ENCODE measurements at regions not wholly inside any gene's neighbourhood (a gene's known extent, or its start where the extent isn't known, plus 50 kb on each side); places are given as distances from the start of the nearest gene placed in this dataset.

GRCh38 chr16:9594047-9594446, 502.6 kb downstream of the HAPSTR1 start:
- no peaks in the 10 kb centered on the region for H3K79me2 ChIP-seq (ENCODE audit: control insufficient read depth, insufficient read depth, low read length, poor library complexity)
- H3K27me3 ChIP-seq (ENCODE audit: insufficient read depth, low read length): no peaks in the 10 kb centered on the region
- H3K4me1 ChIP-seq (ENCODE audit: control insufficient read depth in 1 of 2, insufficient read depth in 2 of 2, low read length in 2 of 2): peaks cover 9 to 10% of the 10 kb centered on the region in 2 experiments
- no CpG with 5 or more reads among the region's 2 CpGs for WGBS (ENCODE audit: extremely low coverage, insufficient coverage, insufficient read length)
- no peak overlapping the region for H4K8ac ChIP-seq (ENCODE audit: low read depth, low read length)
- DNase-seq: no peak
- H3K23ac ChIP-seq (ENCODE audit: low read length): no peak overlapping the region
- no peak overlapping the region for H3K9ac ChIP-seq (ENCODE audit: low read length)
- H3K4me3 ChIP-seq (ENCODE audit: low read depth, low read length): no peak overlapping the region
- no peak overlapping the region for H2BK120ac ChIP-seq (ENCODE audit: insufficient read depth, low read length, poor library complexity)
- no peak overlapping the region for H2BK5ac ChIP-seq (ENCODE audit: low read depth, low read length, poor library complexity)
- no peak overlapping the region for H4K91ac ChIP-seq (ENCODE audit: low read depth, low read length)
- H3K4ac ChIP-seq (ENCODE audit: low read depth, low read length): no peak overlapping the region
- H2AK5ac ChIP-seq (ENCODE audit: low read length): no peak overlapping the region
- no peaks in the 10 kb centered on the region for H3K36me3 ChIP-seq (ENCODE audit: control insufficient read depth in 1 of 2, insufficient read depth in 2 of 2, low read length in 2 of 2)
- H3K18ac ChIP-seq (ENCODE audit: low read length): no peak overlapping the region
- H2BK12ac ChIP-seq (ENCODE audit: low read length): no peak overlapping the region
- no peak overlapping the region for H3K14ac ChIP-seq (ENCODE audit: low read length)
- peaks cover 8% of the 10 kb centered on the region for H3K79me1 ChIP-seq (ENCODE audit: low read length)
- H3K4me2 ChIP-seq (ENCODE audit: low read length): no peak overlapping the region
- H2AFZ ChIP-seq (ENCODE audit: insufficient read depth, low read length, poor library complexity): no peak overlapping the region
- no peak overlapping the region for H3K27ac ChIP-seq (ENCODE audit: low read depth, low read length)
- H4K12ac ChIP-seq (ENCODE audit: low read depth, low read length): no peak overlapping the region
- no peaks in the 10 kb centered on the region for H3K9me3 ChIP-seq (ENCODE audit: insufficient read depth, low read depth, low read length)

GRCh38 chr16:9594946-9595345, 503.5 kb downstream of the HAPSTR1 start:
- H3K9ac ChIP-seq (ENCODE audit: low read length): no peak overlapping the region
- peak overlapping the region; percentile 55 for H3K27ac ChIP-seq (ENCODE audit: low read depth, low read length)
- no peak overlapping the region for H2AK5ac ChIP-seq (ENCODE audit: low read length)
- DNase-seq: peak in 1 of 2 donors; percentile 86
- no peak overlapping the region for H2AFZ ChIP-seq (ENCODE audit: insufficient read depth, low read length, poor library complexity)
- no peak overlapping the region for H2BK120ac ChIP-seq (ENCODE audit: insufficient read depth, low read length, poor library complexity)
- H4K8ac ChIP-seq (ENCODE audit: low read depth, low read length): no peak overlapping the region
- peak overlapping the region; percentile 51 for H2BK5ac ChIP-seq (ENCODE audit: low read depth, low read length, poor library complexity)
- H4K12ac ChIP-seq (ENCODE audit: low read depth, low read length): no peak overlapping the region
- no peak overlapping the region for H4K91ac ChIP-seq (ENCODE audit: low read depth, low read length)
- no peak overlapping the region for H3K14ac ChIP-seq (ENCODE audit: low read length)
- H2BK12ac ChIP-seq (ENCODE audit: low read length): no peak overlapping the region
- H3K79me2 ChIP-seq (ENCODE audit: control insufficient read depth, insufficient read depth, low read length, poor library complexity): no peaks in the 10 kb centered on the region
- WGBS (ENCODE audit: extremely low coverage, insufficient coverage, insufficient read length): no CpG with 5 or more reads among the region's 2 CpGs
- H3K4me2 ChIP-seq (ENCODE audit: low read length): no peak overlapping the region
- peaks cover 8% of the 10 kb centered on the region for H3K79me1 ChIP-seq (ENCODE audit: low read length)
- H3K23ac ChIP-seq (ENCODE audit: low read length): no peak overlapping the region
- H3K4ac ChIP-seq (ENCODE audit: low read depth, low read length): no peak overlapping the region
- H3K4me1 ChIP-seq (ENCODE audit: control insufficient read depth in 1 of 2, insufficient read depth in 2 of 2, low read length in 2 of 2): peaks cover 9 to 10% of the 10 kb centered on the region in 2 experiments
- no peaks in the 10 kb centered on the region for H3K27me3 ChIP-seq (ENCODE audit: insufficient read depth, low read length)
- H3K18ac ChIP-seq (ENCODE audit: low read length): no peak overlapping the region
- H3K36me3 ChIP-seq (ENCODE audit: control insufficient read depth in 1 of 2, insufficient read depth in 2 of 2, low read length in 2 of 2): no peaks in the 10 kb centered on the region
- no peak overlapping the region for H3K4me3 ChIP-seq (ENCODE audit: low read depth, low read length)
- no peaks in the 10 kb centered on the region for H3K9me3 ChIP-seq (ENCODE audit: insufficient read depth, low read depth, low read length)

DNA sequence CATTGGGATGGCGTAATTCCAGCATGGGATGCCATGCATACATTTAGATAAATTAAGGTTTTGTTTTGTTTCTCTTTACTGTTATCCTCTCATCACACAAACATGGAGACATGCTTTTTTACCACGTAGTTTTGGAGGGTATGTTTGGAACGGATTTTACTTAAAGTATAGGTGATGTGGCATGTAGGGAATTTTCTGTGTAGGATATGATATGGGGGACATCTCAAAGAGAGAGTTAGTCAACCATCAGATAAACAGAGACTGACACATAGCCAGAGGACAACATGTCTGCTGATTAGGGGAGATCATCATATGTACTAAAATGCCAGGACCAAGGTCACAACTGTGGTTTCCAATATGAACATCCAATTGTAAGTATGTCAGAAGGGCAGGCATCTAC, 503.9 kb downstream of the HAPSTR1 start:
- no peak overlapping the region for H3K14ac ChIP-seq (ENCODE audit: low read length)
- no peak overlapping the region for H3K4me2 ChIP-seq (ENCODE audit: low read length)
- H3K23ac ChIP-seq (ENCODE audit: low read length): no peak overlapping the region
- H4K91ac ChIP-seq (ENCODE audit: low read depth, low read length): no peak overlapping the region
- peak overlapping the region; percentile 55 for H3K27ac ChIP-seq (ENCODE audit: low read depth, low read length)
- no peak overlapping the region for H4K12ac ChIP-seq (ENCODE audit: low read depth, low read length)
- H2BK5ac ChIP-seq (ENCODE audit: low read depth, low read length, poor library complexity): no peak overlapping the region
- no peak overlapping the region for H2AFZ ChIP-seq (ENCODE audit: insufficient read depth, low read length, poor library complexity)
- WGBS (ENCODE audit: extremely low coverage, insufficient coverage, insufficient read length): no CpG with 5 or more reads among the region's 3 CpGs
- H3K9ac ChIP-seq (ENCODE audit: low read length): no peak overlapping the region
- no peak overlapping the region for H3K18ac ChIP-seq (ENCODE audit: low read length)
- H3K27me3 ChIP-seq (ENCODE audit: insufficient read depth, low read length): no peaks in the 10 kb centered on the region
- peaks cover 8% of the 10 kb centered on the region for H3K79me1 ChIP-seq (ENCODE audit: low read length)
- no peak overlapping the region for H2BK12ac ChIP-seq (ENCODE audit: low read length)
- no peak overlapping the region for H3K4me3 ChIP-seq (ENCODE audit: low read depth, low read length)
- H3K4ac ChIP-seq (ENCODE audit: low read depth, low read length): no peak overlapping the region
- no peaks in the 10 kb centered on the region for H3K9me3 ChIP-seq (ENCODE audit: insufficient read depth, low read depth, low read length)
- DNase-seq: peak; percentile 55 to 91
- H4K8ac ChIP-seq (ENCODE audit: low read depth, low read length): no peak overlapping the region
- no peaks in the 10 kb centered on the region for H3K36me3 ChIP-seq (ENCODE audit: control insufficient read depth in 1 of 2, insufficient read depth in 2 of 2, low read length in 2 of 2)
- H2AK5ac ChIP-seq (ENCODE audit: low read length): no peak overlapping the region
- H3K4me1 ChIP-seq (ENCODE audit: control insufficient read depth in 1 of 2, insufficient read depth in 2 of 2, low read length in 2 of 2): peaks cover 9 to 10% of the 10 kb centered on the region in 2 experiments
- H2BK120ac ChIP-seq (ENCODE audit: insufficient read depth, low read length, poor library complexity): no peak overlapping the region
- H3K79me2 ChIP-seq (ENCODE audit: control insufficient read depth, insufficient read depth, low read length, poor library complexity): no peaks in the 10 kb centered on the region

- WGBS (ENCODE audit: extremely low coverage, insufficient coverage, insufficient read length): no CpG with 5 or more reads among the region's 4 CpGs
- H2BK12ac ChIP-seq (ENCODE audit: low read length): peak overlapping the region; percentile 27
Measured at GRCh38 chr16:9596788-9597187, 505.3 kb downstream of the HAPSTR1 start.

More at GRCh38 chr16:9596788-9597187, 505.3 kb downstream of the HAPSTR1 start:
- no peak overlapping the region for H3K14ac ChIP-seq (ENCODE audit: low read length)
- H3K27me3 ChIP-seq (ENCODE audit: insufficient read depth, low read length): no peaks in the 10 kb centered on the region
- peak overlapping the region; percentile 18 for H2AK5ac ChIP-seq (ENCODE audit: low read length)
- no peak overlapping the region for H3K23ac ChIP-seq (ENCODE audit: low read length)
- no peak overlapping the region for H2BK120ac ChIP-seq (ENCODE audit: insufficient read depth, low read length, poor library complexity)
- no peak overlapping the region for H4K91ac ChIP-seq (ENCODE audit: low read depth, low read length)
- no peak overlapping the region for H2AFZ ChIP-seq (ENCODE audit: insufficient read depth, low read length, poor library complexity)
- no peak overlapping the region for H3K9ac ChIP-seq (ENCODE audit: low read length)
- H3K27ac ChIP-seq (ENCODE audit: low read depth, low read length): no peak overlapping the region
- peaks cover 9 to 10% of the 10 kb centered on the region in 2 experiments for H3K4me1 ChIP-seq (ENCODE audit: control insufficient read depth in 1 of 2, insufficient read depth in 2 of 2, low read length in 2 of 2)
- peaks cover 8% of the 10 kb centered on the region for H3K79me1 ChIP-seq (ENCODE audit: low read length)
- no peak overlapping the region for H4K12ac ChIP-seq (ENCODE audit: low read depth, low read length)
- H3K4ac ChIP-seq (ENCODE audit: low read depth, low read length): no peak overlapping the region
- H3K4me3 ChIP-seq (ENCODE audit: low read depth, low read length): no peak overlapping the region
- DNase-seq: peak; percentile 89 to 96
- H4K8ac ChIP-seq (ENCODE audit: low read depth, low read length): no peak overlapping the region
- no peaks in the 10 kb centered on the region for H3K36me3 ChIP-seq (ENCODE audit: control insufficient read depth in 1 of 2, insufficient read depth in 2 of 2, low read length in 2 of 2)
- no peak overlapping the region for H3K4me2 ChIP-seq (ENCODE audit: low read length)
- H2BK5ac ChIP-seq (ENCODE audit: low read depth, low read length, poor library complexity): no peak overlapping the region
- H3K79me2 ChIP-seq (ENCODE audit: control insufficient read depth, insufficient read depth, low read length, poor library complexity): no peaks in the 10 kb centered on the region
- no peak overlapping the region for H3K18ac ChIP-seq (ENCODE audit: low read length)
- H3K9me3 ChIP-seq (ENCODE audit: insufficient read depth, low read depth, low read length): no peaks in the 10 kb centered on the region
